ENCODE measurements at regions not wholly inside any gene's neighbourhood (a gene's known extent, or its start where the extent isn't known, plus 50 kb on each side); places are given as distances from the start of the nearest gene placed in this dataset.

DNA sequence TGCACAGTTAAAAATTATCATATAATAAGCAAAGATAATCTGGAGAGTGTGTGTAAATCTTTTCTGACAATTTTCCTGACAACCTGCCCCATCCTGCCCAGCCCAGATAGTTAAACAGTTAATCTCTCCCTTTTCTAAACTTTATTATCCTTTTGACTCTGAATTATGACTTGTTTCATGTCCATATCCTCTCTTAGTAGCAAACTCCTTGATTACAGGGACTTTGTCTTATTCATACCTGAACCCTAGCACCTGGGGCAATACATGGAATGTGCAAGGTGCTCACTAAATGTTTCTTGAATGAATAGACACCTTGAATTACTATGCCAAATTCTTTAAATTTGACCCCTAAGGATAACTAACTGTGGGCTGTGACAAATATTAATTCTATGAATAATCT lies 186.7 kb downstream of the FAM170A start:
- no peak for DNase-seq (ENCODE audit: unreplicated experiment)
- Mint-ChIP-seq H3K4me3 (ENCODE audit: unreplicated experiment) (no peak overlapping the region), H3K27ac (ENCODE audit: low read depth, unreplicated experiment) (no peak overlapping the region), H3K36me3 (ENCODE audit: insufficient read depth, unreplicated experiment) (no peaks in the 10 kb centered on the region), H3K27me3 (ENCODE audit: insufficient read depth, unreplicated experiment) (no peaks in the 10 kb centered on the region), H3K9me3 (ENCODE audit: unreplicated experiment) (peaks cover 7% of the 10 kb centered on the region), H3K4me1 (ENCODE audit: insufficient read depth, unreplicated experiment) (no peaks in the 10 kb centered on the region)
- CTCF ChIA-PET, result no interaction called here
- TF ChIP-seq, protein P1, sequence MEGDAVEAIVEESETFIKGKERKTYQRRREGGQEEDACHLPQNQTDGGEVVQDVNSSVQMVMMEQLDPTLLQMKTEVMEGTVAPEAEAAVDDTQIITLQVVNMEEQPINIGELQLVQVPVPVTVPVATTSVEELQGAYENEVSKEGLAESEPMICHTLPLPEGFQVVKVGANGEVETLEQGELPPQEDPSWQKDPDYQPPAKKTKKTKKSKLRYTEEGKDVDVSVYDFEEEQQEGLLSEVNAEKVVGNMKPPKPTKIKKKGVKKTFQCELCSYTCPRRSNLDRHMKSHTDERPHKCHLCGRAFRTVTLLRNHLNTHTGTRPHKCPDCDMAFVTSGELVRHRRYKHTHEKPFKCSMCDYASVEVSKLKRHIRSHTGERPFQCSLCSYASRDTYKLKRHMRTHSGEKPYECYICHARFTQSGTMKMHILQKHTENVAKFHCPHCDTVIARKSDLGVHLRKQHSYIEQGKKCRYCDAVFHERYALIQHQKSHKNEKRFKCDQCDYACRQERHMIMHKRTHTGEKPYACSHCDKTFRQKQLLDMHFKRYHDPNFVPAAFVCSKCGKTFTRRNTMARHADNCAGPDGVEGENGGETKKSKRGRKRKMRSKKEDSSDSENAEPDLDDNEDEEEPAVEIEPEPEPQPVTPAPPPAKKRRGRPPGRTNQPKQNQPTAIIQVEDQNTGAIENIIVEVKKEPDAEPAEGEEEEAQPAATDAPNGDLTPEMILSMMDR (IDR thresholded peaks at IDR 0.05; ENCODE audit: unreplicated experiment), result no peak
- intact Hi-C loops (cut with micrococcal nuclease), result no loop called here
- POLR2A ChIA-PET, result no interaction called here
- BruUV-seq (replicated peaks), result no TSS peak

DNA sequence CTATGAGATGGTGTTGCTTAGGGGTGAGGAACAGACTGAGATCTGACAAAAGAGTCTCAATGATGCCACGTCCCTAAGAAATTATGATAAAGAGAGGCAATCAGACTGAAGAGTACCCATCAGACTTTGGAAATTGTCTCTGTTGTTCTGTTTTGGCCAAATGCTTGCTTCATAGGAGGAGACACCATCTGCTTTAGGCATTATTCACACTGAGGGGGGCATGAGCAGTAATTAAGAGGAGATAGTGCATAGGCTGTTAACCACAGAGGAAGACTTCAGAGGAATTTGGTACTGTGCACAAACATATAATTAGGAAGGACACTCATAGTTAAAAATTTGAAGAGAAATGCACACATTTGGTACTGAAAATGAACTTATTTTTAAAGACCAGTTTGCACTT lies 190.7 kb downstream of the FAM170A start:
- Mint-ChIP-seq H3K4me1 (ENCODE audit: insufficient read depth, unreplicated experiment) (no peaks in the 10 kb centered on the region), H3K4me3 (ENCODE audit: unreplicated experiment) (no peak overlapping the region), H3K36me3 (ENCODE audit: insufficient read depth, unreplicated experiment) (no peaks in the 10 kb centered on the region), H3K27ac (ENCODE audit: low read depth, unreplicated experiment) (no peak overlapping the region), H3K9me3 (ENCODE audit: unreplicated experiment) (peaks cover 7% of the 10 kb centered on the region), H3K27me3 (ENCODE audit: insufficient read depth, unreplicated experiment) (no peaks in the 10 kb centered on the region)
- no TSS peak for BruUV-seq (replicated peaks)
- POLR2A ChIA-PET, result interaction anchor here (0.6 kb wide), 1 partner anchor 34 kb away, joined by 4 read pairs; no protein-coding TSS in a partner anchor
- TF ChIP-seq, protein P1 (IDR thresholded peaks at IDR 0.05; ENCODE audit: unreplicated experiment), result no peak
- CTCF ChIA-PET, result interaction anchor here (0.6 kb wide), 1 partner anchor 169 kb away, joined by 4 read pairs; no protein-coding TSS in a partner anchor
- no peak for DNase-seq (ENCODE audit: unreplicated experiment)
- intact Hi-C loops (cut with micrococcal nuclease), result loop anchor here (5.0 kb wide), 1 partner anchor 82 kb away; no protein-coding TSS in a partner anchor

DNA sequence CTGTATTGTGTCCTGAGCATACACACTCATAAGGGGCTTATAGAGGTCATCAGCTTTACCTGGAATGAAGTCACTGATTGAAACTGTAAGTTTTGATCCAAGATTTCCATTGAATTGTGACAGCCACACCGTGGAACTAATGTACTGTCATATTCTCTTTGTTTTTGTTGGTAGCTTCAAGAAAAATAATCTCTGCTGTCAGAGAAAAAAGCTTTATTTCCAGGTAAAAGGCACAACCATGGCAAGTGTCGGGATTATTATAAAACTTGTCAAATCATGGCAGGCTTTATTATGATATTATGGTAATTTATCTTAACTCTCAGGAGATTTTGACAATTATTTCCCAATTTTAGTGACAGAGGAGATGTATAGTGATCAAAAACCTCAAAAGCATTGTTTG lies 191.2 kb downstream of the FAM170A start:
- no TSS peak for BruUV-seq (replicated peaks)
- H3K36me3 Mint-ChIP-seq (ENCODE audit: insufficient read depth, unreplicated experiment), result no peaks in the 10 kb centered on the region
- POLR2A ChIA-PET, result interaction anchor here (0.6 kb wide), 1 partner anchor 34 kb away, joined by 4 read pairs; no protein-coding TSS in a partner anchor
- H3K27ac Mint-ChIP-seq (ENCODE audit: low read depth, unreplicated experiment), result no peak overlapping the region
- TF ChIP-seq, protein P1 (IDR thresholded peaks at IDR 0.05; ENCODE audit: unreplicated experiment), result no peak
- H3K4me1 Mint-ChIP-seq (ENCODE audit: insufficient read depth, unreplicated experiment), result no peaks in the 10 kb centered on the region
- DNase-seq (ENCODE audit: unreplicated experiment), result no peak
- H3K27me3 Mint-ChIP-seq (ENCODE audit: insufficient read depth, unreplicated experiment), result no peaks in the 10 kb centered on the region
- intact Hi-C loops (cut with micrococcal nuclease), result loop anchor here (5.0 kb wide), 1 partner anchor 82 kb away; no protein-coding TSS in a partner anchor
- H3K9me3 Mint-ChIP-seq (ENCODE audit: unreplicated experiment), result peaks cover 7% of the 10 kb centered on the region
- H3K4me3 Mint-ChIP-seq (ENCODE audit: unreplicated experiment), result no peak overlapping the region
- CTCF ChIA-PET, result interaction anchor here (0.6 kb wide), 1 partner anchor 168 kb away, joined by 4 read pairs; no protein-coding TSS in a partner anchor

DNA sequence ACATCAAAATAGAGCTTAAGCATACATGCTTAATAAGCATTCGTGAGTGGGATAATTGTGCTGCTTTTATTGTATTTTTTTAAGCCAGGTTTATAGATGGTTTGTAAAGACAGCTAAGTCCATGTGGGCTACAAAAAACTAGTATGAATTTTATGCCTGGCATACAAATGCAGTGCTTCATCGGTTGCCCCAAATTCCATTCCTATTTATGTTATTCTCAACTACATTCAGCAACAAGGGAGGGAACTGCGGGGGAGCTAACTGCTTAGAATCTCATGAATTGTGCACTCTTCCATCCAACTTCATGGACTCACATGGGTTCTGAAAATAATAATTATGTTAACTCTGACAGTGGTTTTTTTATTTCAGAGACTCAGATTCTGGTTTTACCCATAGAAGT lies 199.2 kb downstream of the FAM170A start:
- TF ChIP-seq, protein P1 (IDR thresholded peaks at IDR 0.05; ENCODE audit: unreplicated experiment), result no peak
- DNase-seq (ENCODE audit: unreplicated experiment), result no peak
- no peaks in the 10 kb centered on the region for H3K36me3 Mint-ChIP-seq (ENCODE audit: insufficient read depth, unreplicated experiment)
- intact Hi-C loops (cut with micrococcal nuclease), result no loop called here
- CTCF ChIA-PET, result interaction anchor here (0.6 to 1.2 kb wide), 3 partner anchors 11 to 735 kb away, joined by 3 read pairs; no protein-coding TSS in a partner anchor
- no peak overlapping the region for H3K27ac Mint-ChIP-seq (ENCODE audit: low read depth, unreplicated experiment)
- no peaks in the 10 kb centered on the region for H3K4me1 Mint-ChIP-seq (ENCODE audit: insufficient read depth, unreplicated experiment)
- POLR2A ChIA-PET, result interaction anchor here (0.7 kb wide), 1 partner anchor 11 kb away, joined by 3 read pairs; no protein-coding TSS in a partner anchor
- H3K27me3 Mint-ChIP-seq (ENCODE audit: insufficient read depth, unreplicated experiment), result no peaks in the 10 kb centered on the region
- no peaks in the 10 kb centered on the region for H3K9me3 Mint-ChIP-seq (ENCODE audit: unreplicated experiment)
- no peak overlapping the region for H3K4me3 Mint-ChIP-seq (ENCODE audit: unreplicated experiment)
- no TSS peak for BruUV-seq (replicated peaks)
